ENCODE measurements at regions not wholly inside any gene's neighbourhood (a gene's known extent, or its start where the extent isn't known, plus 50 kb on each side); places are given as distances from the start of the nearest gene placed in this dataset.

DNA sequence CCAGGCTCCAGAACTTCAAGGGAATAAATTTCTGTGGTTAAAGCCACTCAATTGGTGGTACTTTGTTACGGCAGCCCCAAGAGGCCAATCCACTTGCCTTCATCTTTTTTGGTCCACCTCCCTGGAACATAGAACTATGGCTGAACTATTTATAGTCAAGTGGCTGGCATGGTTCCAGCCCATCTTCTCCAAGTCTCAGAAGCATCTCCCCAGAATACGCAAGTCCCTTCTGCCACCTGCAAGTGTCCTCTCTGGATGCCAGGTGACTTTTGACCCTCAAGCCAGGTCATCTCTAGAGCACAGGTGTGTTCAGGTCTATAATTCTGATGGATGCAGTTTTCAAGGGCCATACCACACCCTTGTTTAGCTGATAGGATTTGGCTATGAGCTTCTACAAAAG lies 371.5 kb downstream of the AACS start:
- DNase-seq = no peak

DNA sequence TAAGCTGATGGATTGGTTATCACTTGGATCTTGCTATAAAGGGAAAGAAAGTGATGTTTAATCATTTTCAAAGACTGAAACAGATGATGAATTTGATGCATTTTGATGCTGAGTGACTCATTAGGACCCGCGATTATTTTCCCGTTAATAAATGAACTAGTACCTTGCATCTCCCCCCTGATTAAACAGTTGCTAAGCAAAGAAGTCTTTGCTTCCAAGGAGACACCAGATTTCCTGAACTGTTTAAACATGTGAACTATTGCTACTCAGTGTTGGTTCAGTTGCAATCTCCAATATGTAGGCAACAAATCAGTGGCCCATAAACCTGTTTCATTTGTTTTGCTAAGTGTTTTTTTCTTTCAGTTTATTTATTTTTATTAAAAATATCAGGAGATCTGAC lies 375.2 kb downstream of the AACS start:
- no peak for DNase-seq

DNA sequence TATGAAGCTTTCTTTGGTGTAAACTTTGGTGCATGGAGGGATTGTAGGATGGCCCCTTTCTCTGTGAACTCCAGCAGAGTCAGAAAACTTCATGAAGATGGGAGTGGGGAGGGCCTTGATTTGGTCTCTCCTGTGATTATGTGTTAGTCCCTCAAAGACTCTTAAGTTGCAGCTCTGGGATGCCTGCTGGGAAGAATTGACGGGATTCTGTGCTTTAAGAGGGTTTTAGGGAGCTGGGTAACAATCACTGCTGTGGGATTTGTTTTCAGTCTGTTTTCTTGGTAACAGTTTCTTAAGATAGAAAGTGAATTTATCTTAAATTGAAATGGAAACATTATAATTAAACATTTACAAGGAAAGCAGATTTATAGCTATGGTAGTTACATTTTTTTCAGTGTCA lies 378.1 kb downstream of the AACS start:
- no peak for DNase-seq

DNA sequence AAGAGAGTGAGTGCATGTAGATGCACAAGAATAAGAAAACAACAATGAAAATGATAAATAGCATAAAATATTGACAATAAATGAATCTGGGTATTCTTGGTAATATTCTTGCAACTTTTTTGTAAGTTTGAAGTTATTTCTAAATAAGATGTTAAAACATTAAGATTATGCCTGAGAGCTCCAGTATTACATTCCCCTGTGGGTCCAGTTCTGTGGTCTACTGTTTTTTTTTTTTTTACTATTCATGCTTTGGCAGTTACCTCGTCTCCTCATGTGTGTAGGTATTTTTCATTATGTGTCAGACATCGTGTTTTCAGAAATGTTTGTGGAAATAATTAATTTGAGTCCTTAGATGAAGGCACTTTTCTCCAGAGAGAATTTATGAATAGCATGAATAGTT lies 386.2 kb downstream of the AACS start:
- no peak for DNase-seq

DNA sequence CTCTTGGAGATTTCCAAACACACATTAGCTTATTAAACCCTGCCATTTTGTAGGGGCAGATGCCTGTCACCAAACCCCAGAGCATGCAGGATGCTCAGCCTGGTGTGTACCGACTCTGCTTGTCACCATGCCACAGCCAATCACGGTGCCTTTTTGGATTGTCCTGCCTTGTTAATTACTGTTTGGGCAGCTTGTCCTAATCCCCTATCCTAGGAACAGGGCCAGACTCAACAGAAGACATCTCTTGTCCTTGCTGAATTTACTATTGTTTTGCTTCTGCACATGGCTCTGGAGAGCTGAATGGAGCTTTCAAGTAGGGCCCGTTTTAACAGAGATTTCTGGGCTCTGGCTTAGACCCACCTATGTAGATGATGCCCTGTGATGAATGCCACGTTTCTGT lies 388.5 kb downstream of the AACS start:
- DNase-seq = no peak

DNA sequence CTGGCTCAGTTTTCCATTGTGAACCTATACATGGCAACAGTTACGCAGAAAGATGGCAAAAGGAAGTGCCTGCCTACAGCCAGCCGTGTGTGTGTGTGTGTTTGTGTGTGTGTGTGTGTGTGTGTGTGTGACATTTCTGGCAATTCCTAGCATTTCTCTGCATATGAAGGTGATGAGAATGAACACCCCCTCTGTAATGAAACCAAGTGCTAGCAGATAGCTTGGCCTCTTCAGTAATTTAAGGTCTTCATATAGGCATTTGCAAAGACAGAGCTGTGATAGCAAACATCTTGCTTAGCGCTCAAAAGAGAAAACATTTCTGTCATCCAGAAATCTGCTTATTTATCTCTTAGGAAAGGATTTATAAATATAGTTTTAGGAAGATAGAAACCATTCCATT lies 389.1 kb downstream of the AACS start:
- no peak for DNase-seq

DNA sequence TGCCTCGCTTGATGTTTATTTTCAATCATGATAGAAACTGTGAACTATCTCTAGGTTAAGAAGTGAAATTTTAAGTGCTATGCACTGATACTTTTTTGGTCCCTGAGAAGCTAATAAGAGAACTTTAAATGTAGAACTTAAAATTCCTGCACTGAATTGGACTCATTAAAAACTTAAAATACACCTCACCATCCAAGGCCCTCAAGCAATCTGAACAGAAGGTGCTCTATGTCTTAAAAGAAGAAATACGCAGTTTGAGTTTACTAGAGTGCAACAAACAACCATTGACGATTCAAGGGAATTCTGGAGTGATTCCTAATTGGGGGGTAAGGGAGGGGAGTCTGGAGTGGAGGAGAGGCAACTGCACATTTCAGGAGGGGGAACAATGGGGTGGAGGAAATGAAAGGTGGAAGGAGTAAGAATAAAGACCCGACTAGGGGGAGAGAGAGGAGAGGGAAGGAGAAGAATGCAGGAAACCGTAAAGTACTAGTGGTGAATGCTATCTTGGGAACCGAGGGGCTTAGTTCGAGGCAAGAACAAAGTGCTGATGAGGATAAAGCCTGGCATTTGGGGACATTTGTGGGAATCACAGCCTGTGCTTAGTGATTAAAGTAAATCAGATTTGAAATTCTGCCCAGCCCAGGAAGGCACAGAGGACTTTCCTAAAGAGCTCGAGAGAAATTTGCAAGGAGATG lies 389.7 kb downstream of the AACS start:
- no peak for DNase-seq

DNA sequence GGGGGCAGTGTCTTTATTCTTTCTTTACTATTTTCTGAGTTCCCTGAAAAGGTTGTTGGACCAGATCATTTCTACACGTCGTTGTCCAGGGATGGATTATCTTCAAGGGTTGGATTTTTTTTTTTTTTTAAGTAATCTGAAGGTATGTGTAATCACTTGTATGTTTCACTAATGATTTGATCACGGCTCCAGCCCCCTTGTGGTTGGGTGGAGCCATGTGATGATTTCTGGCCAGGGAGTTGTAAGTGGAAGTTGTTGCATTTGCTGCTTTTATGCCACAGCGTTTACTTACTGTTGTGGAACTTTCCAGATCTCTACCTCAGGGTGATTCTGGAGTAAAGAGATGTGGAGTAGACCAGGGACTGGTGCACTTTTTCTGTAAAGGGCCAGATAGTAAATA lies 390.3 kb downstream of the AACS start:
- no peak for DNase-seq

DNA sequence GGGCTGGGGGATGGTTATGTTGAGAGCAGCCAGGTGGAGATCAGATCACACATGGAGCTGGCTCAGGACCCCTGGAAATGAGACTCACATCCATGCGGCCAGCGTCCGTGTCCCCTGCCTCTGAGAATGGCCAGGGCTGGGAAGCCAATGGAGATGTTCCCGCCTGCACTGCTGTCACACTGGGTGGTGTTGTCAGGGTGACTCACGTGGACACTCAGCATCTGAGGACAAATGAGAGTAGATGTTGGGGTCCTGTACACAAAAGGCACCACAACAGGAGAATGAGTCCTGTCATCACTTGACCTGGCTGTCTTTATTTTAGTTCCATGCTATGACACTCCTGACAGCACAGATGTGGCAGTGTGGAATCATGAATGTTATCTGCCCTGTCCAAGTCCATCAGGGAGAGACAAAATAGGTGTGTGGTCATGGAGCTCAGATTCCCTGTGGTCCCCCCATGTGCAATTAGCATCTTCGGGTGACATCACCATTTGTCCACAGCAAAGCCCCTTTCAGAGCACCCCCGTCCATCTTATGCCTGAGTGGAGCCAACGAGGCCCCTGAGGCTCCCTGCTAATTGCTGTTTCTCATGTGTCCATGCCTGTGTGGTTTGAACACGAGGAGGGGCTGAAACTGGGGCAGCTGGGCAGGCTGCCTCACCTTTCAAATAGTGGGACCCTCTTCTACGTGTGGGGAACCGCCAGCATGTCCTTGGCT lies 393.5 kb downstream of the AACS start:
- DNase-seq = no peak

DNA sequence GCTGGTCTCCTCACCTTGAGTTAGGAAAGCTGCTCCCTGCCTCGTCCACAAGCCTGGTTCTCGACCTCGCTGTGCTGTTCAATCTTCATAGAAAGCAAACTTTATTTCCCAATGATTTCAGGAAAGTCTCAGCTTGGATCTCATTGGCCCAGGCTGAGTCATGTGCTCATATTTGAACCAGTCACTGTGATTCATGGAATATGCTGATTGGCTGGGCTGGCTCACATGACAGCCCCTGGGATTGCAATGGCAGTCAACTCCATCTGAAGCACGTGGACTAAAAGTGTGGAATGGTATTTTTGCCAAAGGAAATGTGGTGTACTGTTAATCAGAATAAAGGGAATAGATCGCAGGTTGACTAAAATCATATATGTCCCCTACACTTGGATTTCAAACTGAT lies 396.6 kb downstream of the AACS start:
- no peak for DNase-seq

DNA sequence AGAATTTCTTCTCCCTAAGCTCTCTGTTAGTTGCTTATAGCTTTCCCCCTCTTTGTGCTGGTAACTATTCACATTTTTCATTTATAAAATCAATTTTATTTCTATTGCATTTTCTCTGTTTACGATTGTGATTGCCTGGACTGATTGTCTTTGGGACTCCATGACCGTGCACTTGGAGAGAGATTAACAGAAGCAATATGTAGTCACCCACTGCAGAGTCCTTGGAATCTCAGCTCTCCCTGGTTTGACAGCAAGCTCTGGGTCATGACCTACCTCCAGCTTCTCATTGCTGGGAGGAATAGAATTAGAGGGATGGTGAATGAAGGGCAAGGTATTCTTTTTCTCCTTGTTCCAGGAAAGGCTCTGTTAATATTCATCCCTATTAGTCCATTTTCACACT lies 398.2 kb downstream of the AACS start:
- no peak for DNase-seq

DNA sequence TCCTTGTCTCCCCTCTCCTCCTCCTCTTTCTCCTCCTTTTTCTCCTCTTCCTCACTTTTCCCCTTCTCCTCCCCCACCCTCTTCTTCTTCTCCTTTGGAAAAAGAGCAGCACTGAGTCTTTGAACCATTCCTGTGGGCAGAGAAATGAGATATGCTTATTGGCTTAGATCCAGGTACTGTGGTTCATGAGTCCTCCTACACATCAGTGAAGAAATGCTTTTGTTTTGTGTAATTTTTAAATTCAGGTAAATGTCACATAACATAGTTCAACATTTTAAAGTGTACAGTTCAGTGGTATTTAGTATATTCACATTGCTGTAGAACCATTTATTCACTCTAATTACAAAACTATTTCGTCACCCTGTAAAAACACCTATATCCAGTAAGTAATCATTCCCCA lies 402.1 kb downstream of the AACS start:
- DNase-seq = no peak

DNA sequence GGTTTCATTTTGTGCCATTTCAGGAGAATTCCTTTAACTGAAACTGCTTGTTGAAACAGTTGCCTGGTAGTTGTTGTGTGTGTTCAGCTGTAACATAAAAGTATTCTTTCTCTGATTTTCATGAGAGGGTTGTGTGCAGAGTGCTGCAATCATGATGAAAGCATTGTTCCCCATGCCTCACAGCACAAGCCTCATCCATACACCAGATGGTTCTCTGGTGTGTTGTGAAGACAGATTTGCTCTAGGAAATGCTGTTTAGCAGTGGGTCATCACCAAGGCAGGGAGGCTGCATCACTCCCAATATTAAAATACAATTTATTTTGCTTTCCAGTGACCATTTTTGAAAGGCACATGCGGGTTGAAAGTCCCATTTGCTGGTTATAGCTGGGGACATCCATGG lies 404.4 kb downstream of the AACS start:
- DNase-seq = no peak

DNA sequence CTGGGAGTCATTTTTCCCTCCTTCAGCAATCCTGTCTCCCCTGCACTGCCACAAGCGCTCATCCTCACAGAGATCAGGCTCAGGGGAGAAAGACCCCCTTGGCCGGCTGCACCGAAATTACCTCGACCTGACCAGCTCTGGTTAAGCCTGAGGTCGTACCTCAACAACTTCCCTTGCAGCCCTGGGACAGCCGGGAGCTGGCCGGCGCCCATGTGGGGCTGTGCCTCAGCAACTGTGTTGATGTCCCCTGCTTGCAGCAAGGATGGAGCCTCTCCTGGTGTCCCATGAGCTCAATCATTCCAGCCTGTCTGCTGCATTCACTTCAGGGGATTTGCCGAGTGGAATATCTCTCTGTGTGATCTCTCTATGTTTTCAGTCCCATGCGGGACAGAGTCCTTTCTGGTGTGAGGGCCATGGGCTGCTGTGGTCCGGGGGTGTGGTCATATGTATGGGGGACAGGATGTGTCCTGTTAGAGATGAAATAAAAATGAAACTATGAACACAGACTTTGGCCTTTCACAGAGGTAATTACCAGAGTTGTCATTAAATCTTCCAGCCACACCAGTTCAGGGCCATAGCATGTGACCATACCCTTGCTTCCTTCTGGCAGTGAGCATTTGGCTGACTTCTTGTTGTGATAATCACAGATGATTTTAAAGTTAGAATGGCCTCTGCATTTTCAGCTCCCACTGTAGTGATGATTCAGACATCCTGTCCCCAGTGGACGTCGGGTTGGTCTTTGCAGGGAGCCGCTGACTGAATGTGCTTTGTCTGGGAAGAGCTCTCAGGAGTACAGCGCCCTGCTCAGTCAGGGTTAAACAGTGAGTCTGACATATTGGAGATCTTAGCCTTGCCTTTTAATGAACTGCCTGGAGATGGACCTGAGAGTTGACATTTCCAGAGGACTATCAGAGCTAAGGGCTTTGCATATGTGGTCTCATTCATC lies 405.9 kb downstream of the AACS start:
- DNase-seq = no peak

DNA sequence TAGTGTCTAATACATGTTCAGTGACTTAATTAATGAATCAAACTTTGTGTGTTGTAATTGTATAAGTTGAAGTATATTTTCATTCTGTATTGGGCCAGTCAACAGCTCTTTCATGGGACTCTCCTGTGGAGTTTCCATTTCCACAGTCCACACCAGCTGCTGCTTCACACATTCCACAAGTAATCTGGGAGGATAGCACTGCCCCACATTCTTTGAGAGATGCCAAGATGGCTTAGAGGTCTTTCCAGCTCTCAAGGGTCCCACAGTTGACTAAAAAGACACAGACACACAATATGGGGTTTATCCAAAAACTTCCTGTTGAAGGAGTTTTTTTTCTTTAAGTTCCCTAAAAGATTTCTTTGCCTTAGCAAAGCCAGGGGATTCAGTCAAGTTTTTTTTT lies 408.3 kb downstream of the AACS start:
- DNase-seq = no peak

DNA sequence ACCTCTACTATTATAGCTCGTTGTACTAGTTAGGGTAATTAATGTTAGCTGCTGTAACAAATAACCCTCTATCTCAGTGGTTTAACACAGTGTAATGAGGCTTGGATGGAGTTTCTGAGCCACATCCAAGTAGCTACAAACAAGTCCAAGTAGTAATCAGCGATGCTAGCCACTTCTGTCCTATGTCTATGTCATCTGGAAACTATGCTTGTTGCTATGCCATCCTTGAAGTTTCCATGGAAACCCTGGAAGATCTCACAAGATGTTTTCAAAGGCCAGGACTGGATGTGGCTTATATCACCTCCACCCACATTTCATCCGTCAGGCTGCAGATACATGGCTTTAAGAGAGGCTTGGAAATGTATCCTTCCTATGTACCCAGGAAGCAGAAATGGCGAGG lies 422.1 kb downstream of the AACS start:
- DNase-seq = no peak

DNA sequence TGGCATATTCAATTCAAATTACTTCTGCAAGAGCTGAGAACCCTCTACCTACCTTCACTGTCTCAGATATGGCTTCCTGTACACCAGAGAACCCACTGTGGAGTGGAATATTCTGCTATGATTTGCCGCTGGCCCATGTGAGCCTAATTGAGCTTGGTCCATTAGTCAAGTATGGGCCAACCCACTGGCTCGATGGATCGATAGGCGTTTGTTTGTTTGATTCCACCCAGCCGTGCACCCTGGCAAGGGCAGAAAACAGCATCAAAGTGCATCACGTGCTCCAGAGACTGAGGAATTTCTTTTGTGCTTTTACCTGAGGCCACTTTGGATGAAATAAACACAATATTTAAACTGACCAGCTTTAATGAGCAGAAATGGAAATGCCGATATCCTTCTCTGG lies 426.3 kb downstream of the AACS start:
- DNase-seq = no peak

DNA sequence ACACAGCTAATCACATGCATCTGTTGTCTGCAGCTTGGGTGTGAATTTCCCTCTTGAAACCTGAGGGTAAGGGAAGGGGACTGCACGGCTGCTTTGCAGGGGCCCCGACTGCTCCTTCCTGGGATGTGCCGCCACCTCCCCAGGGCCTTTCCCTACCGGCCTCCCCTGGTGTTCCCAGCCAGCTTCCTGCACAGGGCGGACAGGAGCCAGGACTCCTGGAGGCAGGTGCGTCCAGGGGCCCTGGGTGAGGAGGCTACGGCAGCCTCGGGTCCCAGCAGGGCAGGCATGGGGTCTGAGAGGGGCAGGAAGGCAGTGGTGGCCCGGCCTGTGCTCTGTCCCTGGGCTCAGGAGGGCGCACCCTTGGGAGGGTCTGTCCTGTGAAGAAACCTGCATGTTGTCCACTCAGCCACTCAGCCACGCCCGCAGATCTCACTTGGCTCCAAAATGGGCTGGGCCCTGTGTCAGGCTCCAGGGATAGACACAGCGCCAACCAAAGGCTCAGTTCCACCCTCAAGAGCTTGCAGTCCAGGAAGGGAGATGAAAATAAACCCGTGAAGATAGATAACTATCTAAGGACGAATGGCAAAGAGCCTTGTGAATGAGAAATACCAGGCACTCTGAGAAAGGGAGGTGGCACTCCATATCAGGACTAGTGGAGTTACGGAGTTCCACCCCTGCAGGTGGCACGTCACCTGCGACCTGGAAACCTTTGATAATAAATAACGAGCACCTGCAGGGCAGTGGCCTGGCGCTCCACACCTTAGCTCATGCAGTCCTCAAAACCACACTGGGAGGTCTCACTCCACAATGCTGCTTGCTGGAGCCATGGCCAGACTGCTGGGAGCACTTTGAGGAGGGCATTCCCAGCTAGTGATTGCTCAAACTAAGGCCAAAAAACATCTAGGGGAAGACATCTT lies 427.4 kb downstream of the AACS start:
- no peak for DNase-seq

DNA sequence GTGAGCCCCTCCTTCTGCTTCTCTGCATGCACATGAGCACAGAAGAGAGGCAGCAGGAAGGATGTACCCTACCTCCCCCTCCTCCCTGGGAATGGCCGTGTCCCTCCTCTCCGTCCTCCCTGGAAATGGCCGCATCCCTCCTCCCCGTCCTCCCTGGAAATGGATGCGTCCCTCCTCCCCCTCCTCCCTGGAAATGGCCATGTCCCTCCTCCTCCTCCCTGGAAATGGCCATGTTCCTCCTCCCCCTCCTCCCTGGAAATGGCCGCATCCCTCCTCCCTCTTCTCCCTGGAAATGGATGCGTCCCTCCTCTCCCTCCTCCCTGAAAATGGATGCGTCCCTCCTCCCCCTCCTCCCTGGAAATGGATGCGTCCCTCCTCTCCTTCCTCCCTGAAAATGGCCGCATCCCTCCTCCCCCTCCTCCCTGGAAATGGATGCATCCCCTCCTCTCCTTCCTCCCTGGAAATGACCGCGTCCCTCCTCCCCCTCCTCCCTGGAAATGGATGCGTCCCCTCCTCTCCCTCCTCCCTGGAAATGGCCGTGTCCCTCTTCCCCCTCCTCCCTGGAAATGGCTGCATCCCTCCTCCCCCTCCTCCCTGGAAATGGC lies 428.6 kb downstream of the AACS start:
- DNase-seq = no peak

DNA sequence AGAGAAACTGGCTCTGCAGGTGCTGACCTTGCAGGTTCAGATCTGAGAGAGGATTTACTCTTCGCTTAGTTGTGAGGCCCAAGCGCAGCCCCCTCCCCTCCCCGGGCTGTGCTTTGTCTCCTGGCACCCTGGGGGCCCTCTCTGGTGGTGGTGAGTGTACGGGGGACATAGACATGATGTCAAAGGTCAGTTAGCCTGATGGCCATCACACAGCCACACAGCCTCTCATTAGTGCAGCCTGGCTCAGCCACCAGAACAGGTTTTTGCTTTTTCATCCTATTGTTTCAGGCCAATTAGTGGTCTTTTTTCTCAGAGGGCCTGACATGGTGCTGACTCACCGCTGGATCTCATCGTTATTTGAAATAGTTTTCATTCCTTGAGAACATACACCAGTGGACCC lies 437.9 kb downstream of the AACS start:
- DNase-seq = no peak

DNA sequence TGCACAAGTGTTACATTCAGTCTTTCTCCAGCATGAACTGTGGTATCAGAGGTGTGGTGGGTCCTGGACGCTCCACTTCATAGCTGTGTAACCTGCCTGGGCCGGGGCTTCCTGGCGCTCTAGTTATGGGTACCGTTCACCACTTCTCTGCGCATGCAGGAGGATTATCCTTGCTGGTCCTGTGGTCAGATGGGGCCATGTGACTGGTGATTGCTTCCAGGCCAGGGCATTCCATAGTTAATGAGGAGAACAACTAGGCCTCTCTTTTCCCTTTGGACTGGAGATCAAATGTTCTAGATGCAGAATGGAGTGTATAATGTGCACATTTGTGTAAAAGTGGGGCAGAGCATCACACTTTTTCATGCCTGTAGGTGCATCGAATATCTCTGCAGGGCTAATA lies 444.0 kb downstream of the AACS start:
- DNase-seq = no peak

DNA sequence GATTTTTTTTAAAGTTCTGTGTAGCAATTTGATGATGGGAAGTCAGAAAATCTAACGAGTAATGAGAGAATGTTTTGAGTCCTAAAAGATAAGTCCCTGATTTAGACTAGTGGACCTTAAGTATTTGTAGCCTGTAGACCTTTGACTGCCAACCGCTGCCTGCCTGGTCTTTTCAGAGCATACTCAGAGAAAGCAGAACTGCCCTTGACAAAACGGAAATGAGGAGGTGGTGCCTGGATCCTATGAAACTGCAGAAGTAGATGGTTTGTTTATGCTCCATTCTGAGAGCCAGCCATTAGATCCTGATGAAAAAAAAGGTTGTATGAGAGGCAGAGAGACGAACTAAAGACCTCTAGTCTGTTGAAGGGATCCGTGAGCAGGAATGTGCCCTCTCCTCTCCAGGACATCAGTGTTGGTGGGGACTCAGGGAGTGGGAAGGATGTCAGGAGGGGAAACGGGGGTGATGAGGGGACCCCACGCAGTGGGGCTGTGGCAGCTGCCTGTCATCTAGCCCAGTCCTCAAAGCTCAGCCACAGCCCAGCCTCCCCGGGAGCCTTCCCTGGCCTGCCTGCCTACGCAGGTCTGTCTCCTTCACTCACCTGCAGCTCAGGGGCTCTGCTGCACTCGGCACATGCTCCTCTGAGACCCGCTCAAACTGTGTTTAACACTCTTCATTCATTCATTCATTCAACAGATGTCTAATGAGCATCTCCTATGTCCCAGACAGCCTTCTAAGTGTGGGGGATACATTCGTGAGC lies 447.5 kb downstream of the AACS start:
- no peak for DNase-seq
